SK-N-SH (cell line): ENCODE measurements at regions not wholly inside any gene's neighbourhood (a gene's known extent, or its start where the extent isn't known, plus 50 kb on each side); places are given as distances from the start of the nearest gene placed in this dataset.

Experiments used
- CTCF ChIA-PET: fragments of 300-600, 350-600 bp; formaldehyde crosslinking; extraction: SDS; loops from one replicate; lab custom pipeline; 2021; lab: Yijun Ruan, JAX
- POLR2A ChIA-PET: fragments of 350-600 bp; sonication (Branson Sonifier 250); formaldehyde crosslinking; extraction: SDS; loops from one replicate; lab custom pipeline; 2020; ENCODE audit warnings: antibody characterized with exemption, inconsistent platforms; lab: Yijun Ruan, JAX
- DNase-seq: peaks from one replicate; pipeline ENCODE4 v3.0.0; 2012
- H2AFZ ChIP-seq: fragments of 200-600 bp; sonication (generic); 2 replicates; pipeline ENCODE4 v1.8.1; 2016; ENCODE audit warnings: antibody characterized with exemption, mild to moderate bottlenecking, low read depth
- H3F3A ChIP-seq: fragments of 200-600 bp; sonication (generic); replicated peaks from 2 replicates; pipeline ENCODE3; 2016; ENCODE audit warnings: antibody characterized with exemption, mild to moderate bottlenecking; ENCODE audit not compliant: insufficient read depth
- H3K27ac ChIP-seq, 2 experiments: fragments of 200-500 bp in 1 of 2; fragments of 200-600 bp in 1 of 2; sonication (Bioruptor generic) in 1 of 2; sonication (generic), shearing (Covaris generic) in 1 of 2; 2 replicates each; pipeline versions ENCODE4 v1.5.1 to v1.6.1; 2014 to 2016; ENCODE audit warnings: low read depth in 2 of 2, inconsistent platforms in 1 of 2, low read length in 1 of 2, mild to moderate bottlenecking in 1 of 2, mixed read lengths in 1 of 2
- H3K27me3 ChIP-seq: fragments of 200-600 bp; sonication (generic), shearing (Covaris generic); 2 replicates; pipeline ENCODE4 v1.6.1; 2016; ENCODE audit warnings: mixed run types; ENCODE audit not compliant: insufficient read depth
- H3K36me3 ChIP-seq, 2 experiments: fragments of 200-500 bp in 1 of 2; fragments of 200-600 bp in 1 of 2; sonication (Bioruptor generic) in 1 of 2; sonication (generic) in 1 of 2; replicated peaks in 1 of 2; 2 replicates each; pipeline versions ENCODE3 to v1.5.1; 2014 to 2016; ENCODE audit warnings: low read length in 1 of 2, mild to moderate bottlenecking in 1 of 2; ENCODE audit not compliant: insufficient read depth in 2 of 2, control insufficient read depth in 1 of 2
- H3K4me1 ChIP-seq, 2 experiments: fragments of 200-500 bp in 1 of 2; fragments of 200-600 bp in 1 of 2; sonication (Bioruptor generic) in 1 of 2; sonication (generic), shearing (Covaris generic) in 1 of 2; 2 replicates each; pipeline versions ENCODE4 v1.5.1 to v1.6.1; 2014 to 2016; ENCODE audit warnings: low read depth in 1 of 2, low read length in 1 of 2, mixed run types in 1 of 2; ENCODE audit not compliant: insufficient read depth in 2 of 2, control insufficient read depth in 1 of 2
- H3K4me2 ChIP-seq: fragments of 200-600 bp; sonication (generic), shearing (Covaris generic); 2 replicates; pipeline ENCODE4 v1.6.1; 2017; ENCODE audit warnings: mixed run types
- H3K4me3 ChIP-seq, 2 experiments: fragments of 200-500 bp in 1 of 2; fragments of 200-600 bp in 1 of 2; sonication (Bioruptor generic) in 1 of 2; sonication (generic), shearing (Covaris generic) in 1 of 2; 2 replicates each; pipeline versions ENCODE4 v1.5.1 to v1.8.1; 2014 to 2016; ENCODE audit warnings: low read depth in 2 of 2, inconsistent platforms in 1 of 2, low read length in 1 of 2, mild to moderate bottlenecking in 1 of 2, mixed read lengths in 1 of 2, moderate library complexity in 1 of 2
- H3K79me2 ChIP-seq: fragments of 200-600 bp; sonication (generic); 2 replicates; pipeline ENCODE4 v1.8.1; 2017; ENCODE audit warnings: mild to moderate bottlenecking; ENCODE audit not compliant: insufficient read depth
- H3K9ac ChIP-seq: fragments of 200-600 bp; sonication (generic); 2 replicates; pipeline ENCODE4 v1.6.1; 2017; ENCODE audit warnings: mixed run types
- H3K9me2 ChIP-seq: fragments of 200-600 bp; sonication (generic); 2 replicates; pipeline ENCODE4 v1.6.1; 2017; ENCODE audit warnings: mixed run types
- H3K9me3 ChIP-seq: fragments of 200-600 bp; sonication (generic); 2 replicates; pipeline ENCODE4 v1.6.1; 2017; ENCODE audit warnings: mixed run types, mild to moderate bottlenecking, moderate library complexity
- H4K20me1 ChIP-seq: fragments of 200-600 bp; sonication (generic); 2 replicates; pipeline ENCODE4 v1.6.1; 2017; ENCODE audit warnings: mild to moderate bottlenecking, mixed run types; ENCODE audit not compliant: insufficient read depth
- CHD2 ChIP-seq: fragments of 150-350 bp; IDR thresholded peaks from 2 replicates; pipeline ENCODE4 v1.6.1; 2018; ENCODE audit warnings: low read length; ENCODE audit not compliant: partially characterized antibody
- ELF1 ChIP-seq: IDR thresholded peaks from 2 replicates; pipeline ENCODE4 v1.4.0; 2012
- EP300 ChIP-seq, 2 experiments: IDR thresholded peaks; 2 replicates each; pipeline versions ENCODE4 v1.4.0 to v1.6.1; 2012; ENCODE audit warnings: borderline replicate concordance in 1 of 2, low read depth in 1 of 2, low read length in 1 of 2
- EZH2phosphoT487 ChIP-seq: fragments of 200-600 bp; sonication (generic); IDR thresholded peaks from 2 replicates; pipeline ENCODE4 v1.6.1; 2017; ENCODE audit warnings: low read depth, mixed run types, mild to moderate bottlenecking, antibody characterized with exemption, moderate library complexity, borderline replicate concordance
- FOXJ3 ChIP-seq: sonication (generic); formaldehyde crosslinking; IDR thresholded peaks from 2 replicates; pipeline ENCODE4 v1.5.1; 2020; ENCODE audit warnings: mild to moderate bottlenecking, missing genetic modification reagents
- GATA2 ChIP-seq: sonication (generic); formaldehyde crosslinking; IDR thresholded peaks from 2 replicates; pipeline ENCODE4 v1.5.0; 2020; ENCODE audit warnings: mild to moderate bottlenecking, missing genetic modification reagents
- MEF2A ChIP-seq: IDR thresholded peaks from 2 replicates; pipeline ENCODE4 v1.4.0; 2012; ENCODE audit warnings: low read depth, borderline replicate concordance
- MXI1 ChIP-seq: IDR thresholded peaks from 2 replicates; pipeline ENCODE4 v1.6.1; 2012; ENCODE audit warnings: mild to moderate bottlenecking, low read depth, low read length, improper control_type of control experiment
- NFIC ChIP-seq: IDR thresholded peaks from 2 replicates; pipeline ENCODE4 v1.4.0; 2012; ENCODE audit warnings: borderline replicate concordance
- NRF1 ChIP-seq: IDR thresholded peaks from 2 replicates; pipeline ENCODE4 v1.6.1; 2012; ENCODE audit warnings: low read depth, mild to moderate bottlenecking, low read length
- RFX5 ChIP-seq: IDR thresholded peaks from 2 replicates; pipeline ENCODE4 v1.6.1; 2012; ENCODE audit warnings: mild to moderate bottlenecking, improper control_type of control experiment, low read length
- SIN3A ChIP-seq: IDR thresholded peaks from 2 replicates; pipeline ENCODE4 v1.6.1; 2012; ENCODE audit warnings: low read depth, mild to moderate bottlenecking, low read length, moderate library complexity, borderline replicate concordance
- SMC3 ChIP-seq: IDR thresholded peaks from 2 replicates; pipeline ENCODE4 v1.6.1; 2012; ENCODE audit warnings: low read depth, low read length, improper control_type of control experiment
- TAF1 ChIP-seq: IDR thresholded peaks from 2 replicates; pipeline ENCODE4 v1.6.1; 2012; ENCODE audit warnings: low read depth, mild to moderate bottlenecking, low read length, moderate library complexity, borderline replicate concordance
- TCF12 ChIP-seq: IDR thresholded peaks from 2 replicates; pipeline ENCODE4 v1.4.0; 2012
- WGBS: methylation state at CpG from one replicate; pipeline ENCODE4 v1.1.6; 2017; ENCODE audit warnings: low lambda C conversion rate; 5-methylcytosine and 5-hydroxymethylcytosine counted together
- TF ChIP-seq, protein P1 (sequence below): fragments of 200-600 bp; sonication (generic); IDR thresholded peaks from 2 replicates; pipeline ENCODE4 v1.6.1; 2017; ENCODE audit warnings: antibody characterized with exemption, mild to moderate bottlenecking, moderate library complexity
- TF ChIP-seq, protein P2 (sequence below): IDR thresholded peaks from 2 replicates; pipeline ENCODE4 v1.4.0; 2012; ENCODE audit warnings: low read depth, borderline replicate concordance
- TF ChIP-seq, protein P3 (sequence below): fragments of 150-350 bp; IDR thresholded peaks from 2 replicates; pipeline ENCODE4 v1.6.1; 2016; ENCODE audit warnings: mild to moderate bottlenecking, low read depth, low read length
- TF ChIP-seq, protein P4 (sequence below): IDR thresholded peaks from 2 replicates; pipeline ENCODE4 v1.4.0; 2012; ENCODE audit warnings: low read depth, borderline replicate concordance

DNA sequence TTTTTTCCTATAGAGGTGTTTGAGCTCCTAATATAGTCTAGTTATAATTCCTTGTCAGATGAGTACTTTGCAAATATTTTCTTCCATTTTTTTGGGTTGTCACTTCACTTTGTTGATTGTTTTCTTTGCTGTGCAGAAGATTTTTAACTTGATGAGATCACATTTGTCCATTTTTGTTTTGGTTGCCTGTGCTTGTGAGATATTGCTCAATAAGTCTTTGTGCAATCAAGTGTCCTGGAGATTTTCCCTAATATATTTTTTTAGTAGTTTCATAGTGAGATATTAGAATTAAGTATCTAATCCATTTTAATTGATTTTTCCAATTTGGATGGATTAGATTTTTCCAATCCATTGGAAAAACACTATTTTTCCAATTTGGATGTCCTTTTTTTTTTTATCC, 1395.5 kb downstream of the PLA2G4A start:
- H3F3A ChIP-seq = no peaks in the 10 kb centered on the region
- no peaks in the 10 kb centered on the region for H3K27me3 ChIP-seq
- H3K9me3 ChIP-seq = peaks cover 14% of the 10 kb centered on the region
- no peak overlapping the region for H3K4me2 ChIP-seq
- no peaks in the 10 kb centered on the region; a peak in 1 of 4 replicates for H3K4me1 ChIP-seq
- H3K9ac ChIP-seq = no peak overlapping the region
- DNase-seq = no peak
- H3K36me3 ChIP-seq = peaks cover 0 to 4% of the 10 kb centered on the region in 2 experiments
- no peak overlapping the region for H3K4me3 ChIP-seq
- H3K27ac ChIP-seq = no peak overlapping the region
- H2AFZ ChIP-seq = no peak overlapping the region
- no peaks in the 10 kb centered on the region for H3K9me2 ChIP-seq
- POLR2A ChIA-PET = no interaction called here
- TF ChIP-seq MEF2A (no peak), SMC3 (no peak), TCF12 (no peak), TAF1 (no peak), RFX5 (no peak), NRF1 (no peak), CHD2 (no peak), MXI1 (no peak), NFIC (no peak), EP300 (IDR thresholded peaks at IDR 0.05; ENCODE audit: borderline replicate concordance in 1 of 2, low read depth in 1 of 2, low read length in 1 of 2) (no peak), EZH2phosphoT487 (no peak), FOXJ3 (CRISPR knock-in tag) (no peak)
- TF ChIP-seq, protein P1, sequence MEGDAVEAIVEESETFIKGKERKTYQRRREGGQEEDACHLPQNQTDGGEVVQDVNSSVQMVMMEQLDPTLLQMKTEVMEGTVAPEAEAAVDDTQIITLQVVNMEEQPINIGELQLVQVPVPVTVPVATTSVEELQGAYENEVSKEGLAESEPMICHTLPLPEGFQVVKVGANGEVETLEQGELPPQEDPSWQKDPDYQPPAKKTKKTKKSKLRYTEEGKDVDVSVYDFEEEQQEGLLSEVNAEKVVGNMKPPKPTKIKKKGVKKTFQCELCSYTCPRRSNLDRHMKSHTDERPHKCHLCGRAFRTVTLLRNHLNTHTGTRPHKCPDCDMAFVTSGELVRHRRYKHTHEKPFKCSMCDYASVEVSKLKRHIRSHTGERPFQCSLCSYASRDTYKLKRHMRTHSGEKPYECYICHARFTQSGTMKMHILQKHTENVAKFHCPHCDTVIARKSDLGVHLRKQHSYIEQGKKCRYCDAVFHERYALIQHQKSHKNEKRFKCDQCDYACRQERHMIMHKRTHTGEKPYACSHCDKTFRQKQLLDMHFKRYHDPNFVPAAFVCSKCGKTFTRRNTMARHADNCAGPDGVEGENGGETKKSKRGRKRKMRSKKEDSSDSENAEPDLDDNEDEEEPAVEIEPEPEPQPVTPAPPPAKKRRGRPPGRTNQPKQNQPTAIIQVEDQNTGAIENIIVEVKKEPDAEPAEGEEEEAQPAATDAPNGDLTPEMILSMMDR = no peak
- TF ChIP-seq, protein P2, sequence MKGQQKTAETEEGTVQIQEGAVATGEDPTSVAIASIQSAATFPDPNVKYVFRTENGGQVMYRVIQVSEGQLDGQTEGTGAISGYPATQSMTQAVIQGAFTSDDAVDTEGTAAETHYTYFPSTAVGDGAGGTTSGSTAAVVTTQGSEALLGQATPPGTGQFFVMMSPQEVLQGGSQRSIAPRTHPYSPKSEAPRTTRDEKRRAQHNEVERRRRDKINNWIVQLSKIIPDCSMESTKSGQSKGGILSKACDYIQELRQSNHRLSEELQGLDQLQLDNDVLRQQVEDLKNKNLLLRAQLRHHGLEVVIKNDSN = no peak
- TF ChIP-seq, protein P3, sequence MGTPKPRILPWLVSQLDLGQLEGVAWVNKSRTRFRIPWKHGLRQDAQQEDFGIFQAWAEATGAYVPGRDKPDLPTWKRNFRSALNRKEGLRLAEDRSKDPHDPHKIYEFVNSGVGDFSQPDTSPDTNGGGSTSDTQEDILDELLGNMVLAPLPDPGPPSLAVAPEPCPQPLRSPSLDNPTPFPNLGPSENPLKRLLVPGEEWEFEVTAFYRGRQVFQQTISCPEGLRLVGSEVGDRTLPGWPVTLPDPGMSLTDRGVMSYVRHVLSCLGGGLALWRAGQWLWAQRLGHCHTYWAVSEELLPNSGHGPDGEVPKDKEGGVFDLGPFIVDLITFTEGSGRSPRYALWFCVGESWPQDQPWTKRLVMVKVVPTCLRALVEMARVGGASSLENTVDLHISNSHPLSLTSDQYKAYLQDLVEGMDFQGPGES = no peak
- no peaks in the 10 kb centered on the region for H3K79me2 ChIP-seq
- CTCF ChIA-PET = no interaction called here
- H4K20me1 ChIP-seq = no peaks in the 10 kb centered on the region

DNA sequence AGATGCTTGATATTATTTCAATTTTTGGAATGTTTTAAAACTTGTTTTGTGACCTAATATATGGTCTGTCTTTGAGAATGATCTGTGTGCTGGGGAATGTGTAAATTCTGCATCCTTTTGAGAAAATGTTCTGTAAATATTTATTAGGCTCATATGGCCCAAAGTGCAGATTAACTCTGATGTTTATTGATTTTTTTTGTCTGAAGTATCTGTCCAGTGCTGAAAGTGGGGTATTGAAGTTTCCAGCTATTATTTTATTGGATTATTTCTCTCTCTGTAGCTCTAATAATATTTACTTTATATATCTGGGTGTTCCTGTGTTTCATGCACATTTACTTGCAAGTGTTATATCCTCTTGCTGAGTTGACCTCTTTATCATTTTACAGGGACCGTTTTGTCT, 1397.2 kb downstream of the PLA2G4A start:
- ChIA-PET POLR2A (no interaction called here), CTCF (no interaction called here)
- no peak overlapping the region for H3K9ac ChIP-seq
- H2AFZ ChIP-seq = no peak overlapping the region
- H3K27ac ChIP-seq = no peak overlapping the region
- DNase-seq = no peak
- peaks cover 14% of the 10 kb centered on the region; the same call in 1 of the 2 replicates for H3K9me3 ChIP-seq
- no peak overlapping the region for H3K4me2 ChIP-seq
- H3F3A ChIP-seq = no peaks in the 10 kb centered on the region
- H3K4me1 ChIP-seq = no peaks in the 10 kb centered on the region
- H3K27me3 ChIP-seq = no peaks in the 10 kb centered on the region
- H3K79me2 ChIP-seq = no peaks in the 10 kb centered on the region
- TF ChIP-seq, protein P4, sequence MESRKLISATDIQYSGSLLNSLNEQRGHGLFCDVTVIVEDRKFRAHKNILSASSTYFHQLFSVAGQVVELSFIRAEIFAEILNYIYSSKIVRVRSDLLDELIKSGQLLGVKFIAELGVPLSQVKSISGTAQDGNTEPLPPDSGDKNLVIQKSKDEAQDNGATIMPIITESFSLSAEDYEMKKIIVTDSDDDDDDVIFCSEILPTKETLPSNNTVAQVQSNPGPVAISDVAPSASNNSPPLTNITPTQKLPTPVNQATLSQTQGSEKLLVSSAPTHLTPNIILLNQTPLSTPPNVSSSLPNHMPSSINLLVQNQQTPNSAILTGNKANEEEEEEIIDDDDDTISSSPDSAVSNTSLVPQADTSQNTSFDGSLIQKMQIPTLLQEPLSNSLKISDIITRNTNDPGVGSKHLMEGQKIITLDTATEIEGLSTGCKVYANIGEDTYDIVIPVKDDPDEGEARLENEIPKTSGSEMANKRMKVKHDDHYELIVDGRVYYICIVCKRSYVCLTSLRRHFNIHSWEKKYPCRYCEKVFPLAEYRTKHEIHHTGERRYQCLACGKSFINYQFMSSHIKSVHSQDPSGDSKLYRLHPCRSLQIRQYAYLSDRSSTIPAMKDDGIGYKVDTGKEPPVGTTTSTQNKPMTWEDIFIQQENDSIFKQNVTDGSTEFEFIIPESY = no peak
- no peak for TF ChIP-seq GATA2 (CRISPR knock-in tag)
- TF ChIP-seq SIN3A = no peak
- TF ChIP-seq EZH2phosphoT487 = no peak
- TF ChIP-seq NRF1 = no peak
- no peak for TF ChIP-seq ELF1
- H3K4me3 ChIP-seq = no peak overlapping the region
- no peaks in the 10 kb centered on the region for H3K9me2 ChIP-seq
- peaks cover 0 to 4% of the 10 kb centered on the region in 2 experiments for H3K36me3 ChIP-seq
- WGBS = 70% methylated on average over 1 of the region's 1 CpG
- H4K20me1 ChIP-seq = no peaks in the 10 kb centered on the region
